ENCODE measurements at regions not wholly inside any gene's neighbourhood (a gene's known extent, or its start where the extent isn't known, plus 50 kb on each side); places are given as distances from the start of the nearest gene placed in this dataset.

DNA sequence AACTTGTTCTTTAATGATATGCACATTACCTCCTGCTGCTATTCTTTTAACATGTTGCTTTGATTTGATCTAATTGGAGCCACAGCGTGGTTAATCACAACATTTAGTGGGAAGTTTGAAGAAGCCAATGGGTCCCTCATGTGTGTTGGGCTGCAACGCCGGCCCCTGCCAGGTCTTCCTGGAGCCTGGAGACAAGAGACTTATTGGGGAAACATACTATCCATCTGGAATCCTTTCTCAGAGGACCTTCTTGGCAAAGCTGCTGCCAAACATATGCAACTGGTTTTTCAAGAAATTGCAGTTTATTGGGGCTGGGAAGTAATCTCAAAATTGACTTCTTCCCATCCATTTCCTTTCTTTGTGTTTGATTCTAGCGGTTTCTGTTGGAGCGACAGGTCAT is 396.3 kb upstream of the PROK2 start:
- Mint-ChIP-seq H3K27me3 (ENCODE audit: unreplicated experiment) (peaks cover 46% of the 10 kb centered on the region), H3K9me3 (ENCODE audit: unreplicated experiment) (no peaks in the 10 kb centered on the region), H3K36me3 (ENCODE audit: unreplicated experiment) (no peaks in the 10 kb centered on the region), H3K4me1 (ENCODE audit: unreplicated experiment) (peaks cover 11% of the 10 kb centered on the region), H3K4me3 (ENCODE audit: unreplicated experiment) (no peak overlapping the region), H3K27ac (ENCODE audit: unreplicated experiment) (no peak overlapping the region)
- DNase-seq (ENCODE audit: extremely low spot score, unreplicated experiment), result no peak
- TF ChIP-seq, protein P1, sequence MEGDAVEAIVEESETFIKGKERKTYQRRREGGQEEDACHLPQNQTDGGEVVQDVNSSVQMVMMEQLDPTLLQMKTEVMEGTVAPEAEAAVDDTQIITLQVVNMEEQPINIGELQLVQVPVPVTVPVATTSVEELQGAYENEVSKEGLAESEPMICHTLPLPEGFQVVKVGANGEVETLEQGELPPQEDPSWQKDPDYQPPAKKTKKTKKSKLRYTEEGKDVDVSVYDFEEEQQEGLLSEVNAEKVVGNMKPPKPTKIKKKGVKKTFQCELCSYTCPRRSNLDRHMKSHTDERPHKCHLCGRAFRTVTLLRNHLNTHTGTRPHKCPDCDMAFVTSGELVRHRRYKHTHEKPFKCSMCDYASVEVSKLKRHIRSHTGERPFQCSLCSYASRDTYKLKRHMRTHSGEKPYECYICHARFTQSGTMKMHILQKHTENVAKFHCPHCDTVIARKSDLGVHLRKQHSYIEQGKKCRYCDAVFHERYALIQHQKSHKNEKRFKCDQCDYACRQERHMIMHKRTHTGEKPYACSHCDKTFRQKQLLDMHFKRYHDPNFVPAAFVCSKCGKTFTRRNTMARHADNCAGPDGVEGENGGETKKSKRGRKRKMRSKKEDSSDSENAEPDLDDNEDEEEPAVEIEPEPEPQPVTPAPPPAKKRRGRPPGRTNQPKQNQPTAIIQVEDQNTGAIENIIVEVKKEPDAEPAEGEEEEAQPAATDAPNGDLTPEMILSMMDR (IDR thresholded peaks at IDR 0.05), result no peak

DNA sequence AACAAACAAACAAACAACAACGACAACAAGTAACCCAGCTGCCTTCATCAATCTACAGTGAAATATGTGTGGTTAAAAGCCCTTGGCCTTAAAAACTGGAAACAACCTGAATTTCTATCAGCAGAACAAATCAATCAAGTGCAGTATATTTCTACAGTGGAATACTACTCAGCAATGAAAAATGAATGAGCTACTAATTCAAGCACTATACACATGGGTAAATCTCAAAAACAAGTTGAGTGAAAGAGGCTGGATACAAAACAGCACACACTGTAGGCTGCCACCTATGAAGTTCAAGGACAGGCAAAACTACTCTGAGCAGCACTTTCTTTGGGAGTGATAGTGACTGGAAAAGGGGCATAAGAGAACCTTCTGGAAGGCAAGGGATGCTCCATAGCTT is 395.5 kb upstream of the PROK2 start:
- peaks cover 52% of the 10 kb centered on the region for H3K27me3 Mint-ChIP-seq (ENCODE audit: unreplicated experiment)
- H3K9me3 Mint-ChIP-seq (ENCODE audit: unreplicated experiment), result no peaks in the 10 kb centered on the region
- H3K27ac Mint-ChIP-seq (ENCODE audit: unreplicated experiment), result no peak overlapping the region
- H3K4me3 Mint-ChIP-seq (ENCODE audit: unreplicated experiment), result no peak overlapping the region
- no peak for DNase-seq (ENCODE audit: extremely low spot score, unreplicated experiment)
- H3K36me3 Mint-ChIP-seq (ENCODE audit: unreplicated experiment), result no peaks in the 10 kb centered on the region
- TF ChIP-seq, protein P1 (IDR thresholded peaks at IDR 0.05), result no peak
- peaks cover 7% of the 10 kb centered on the region for H3K4me1 Mint-ChIP-seq (ENCODE audit: unreplicated experiment)

- TF ChIP-seq, protein P1 (IDR thresholded peaks at IDR 0.05), result no peak
- H3K36me3 Mint-ChIP-seq (ENCODE audit: unreplicated experiment), result no peaks in the 10 kb centered on the region
- H3K4me1 Mint-ChIP-seq (ENCODE audit: unreplicated experiment), result peaks cover 7% of the 10 kb centered on the region
- H3K4me3 Mint-ChIP-seq (ENCODE audit: unreplicated experiment), result no peak overlapping the region
- H3K27ac Mint-ChIP-seq (ENCODE audit: unreplicated experiment), result no peak overlapping the region
- DNase-seq (ENCODE audit: extremely low spot score, unreplicated experiment), result no peak
- peaks cover 65% of the 10 kb centered on the region for H3K27me3 Mint-ChIP-seq (ENCODE audit: unreplicated experiment)
- H3K9me3 Mint-ChIP-seq (ENCODE audit: unreplicated experiment), result no peaks in the 10 kb centered on the region
Observed at GRCh38 chr3:72179107-72179464, 394.1 kb upstream of the PROK2 start.

- Mint-ChIP-seq H3K4me3 (ENCODE audit: unreplicated experiment) (no peak overlapping the region), H3K27ac (ENCODE audit: unreplicated experiment) (no peak overlapping the region), H3K36me3 (ENCODE audit: unreplicated experiment) (no peaks in the 10 kb centered on the region), H3K27me3 (ENCODE audit: unreplicated experiment) (peaks cover 70% of the 10 kb centered on the region), H3K4me1 (ENCODE audit: unreplicated experiment) (peaks cover 7% of the 10 kb centered on the region), H3K9me3 (ENCODE audit: unreplicated experiment) (no peaks in the 10 kb centered on the region)
- no peak for DNase-seq (ENCODE audit: extremely low spot score, unreplicated experiment)
- TF ChIP-seq, protein P1 (IDR thresholded peaks at IDR 0.05), result no peak
Observed at GRCh38 chr3:72178463-72179106, 393.6 kb upstream of the PROK2 start.

DNA sequence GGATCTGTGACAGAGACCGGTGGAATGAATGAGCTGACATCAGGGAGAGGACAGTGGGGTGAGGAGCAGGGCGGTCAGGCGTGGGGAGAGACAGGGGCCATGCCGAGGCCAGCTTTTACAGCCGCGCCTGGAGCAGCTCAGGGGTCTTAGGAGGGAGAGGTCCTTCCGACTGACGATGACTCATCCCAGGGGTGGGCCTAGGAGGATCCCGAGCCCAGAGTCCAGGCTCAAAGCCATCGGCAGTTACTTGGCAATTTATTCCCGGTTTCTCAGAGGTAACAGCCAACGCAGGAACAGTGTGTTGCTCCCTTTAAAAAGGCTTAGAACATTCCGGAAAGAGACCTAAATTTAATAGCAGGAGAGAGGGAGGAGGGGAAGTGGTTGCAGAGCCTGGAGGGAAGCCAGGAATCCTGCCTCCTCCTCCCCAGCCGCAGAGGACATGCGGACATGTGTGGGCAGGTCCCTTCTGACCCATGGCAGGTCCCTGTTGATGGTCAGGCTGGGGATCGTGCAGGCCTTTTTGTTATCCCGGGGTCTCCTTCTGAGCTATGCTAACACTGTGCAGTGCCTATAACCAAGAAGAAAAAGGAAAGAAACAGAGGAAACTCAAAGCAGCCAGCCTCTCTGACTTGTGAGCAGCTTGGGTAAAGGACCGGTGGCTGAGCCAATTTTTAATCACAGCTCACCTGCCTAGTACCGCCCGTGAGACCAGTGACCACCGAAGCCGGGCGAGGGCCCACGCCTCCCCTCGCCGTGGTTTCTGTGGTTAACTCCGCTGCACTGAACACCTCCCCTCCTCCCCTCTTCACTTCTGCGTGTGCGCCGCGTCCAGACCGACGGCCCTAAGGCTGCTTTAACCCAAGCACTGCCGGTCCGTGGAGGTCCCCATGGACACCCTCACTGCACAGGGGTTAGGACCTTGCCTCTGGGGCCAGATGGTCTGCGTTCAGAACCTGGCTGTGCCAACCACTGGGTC is 392.4 kb upstream of the PROK2 start:
- DNase-seq (ENCODE audit: extremely low spot score, unreplicated experiment), result no peak
- peaks cover 66% of the 10 kb centered on the region for H3K27me3 Mint-ChIP-seq (ENCODE audit: unreplicated experiment)

More for the DNA sequence above, 392.4 kb upstream of the PROK2 start:
- Mint-ChIP-seq H3K4me1 (ENCODE audit: unreplicated experiment) (peaks cover 7% of the 10 kb centered on the region), H3K27ac (ENCODE audit: unreplicated experiment) (no peak overlapping the region), H3K9me3 (ENCODE audit: unreplicated experiment) (no peaks in the 10 kb centered on the region), H3K36me3 (ENCODE audit: unreplicated experiment) (no peaks in the 10 kb centered on the region), H3K4me3 (ENCODE audit: unreplicated experiment) (no peak overlapping the region)
- TF ChIP-seq, protein P1 (IDR thresholded peaks at IDR 0.05), result no peak

All from osteocyte (in vitro differentiated cells).